ENCODE measurements at regions not wholly inside any gene's neighbourhood (a gene's known extent, or its start where the extent isn't known, plus 50 kb on each side); places are given as distances from the start of the nearest gene placed in this dataset.

DNA sequence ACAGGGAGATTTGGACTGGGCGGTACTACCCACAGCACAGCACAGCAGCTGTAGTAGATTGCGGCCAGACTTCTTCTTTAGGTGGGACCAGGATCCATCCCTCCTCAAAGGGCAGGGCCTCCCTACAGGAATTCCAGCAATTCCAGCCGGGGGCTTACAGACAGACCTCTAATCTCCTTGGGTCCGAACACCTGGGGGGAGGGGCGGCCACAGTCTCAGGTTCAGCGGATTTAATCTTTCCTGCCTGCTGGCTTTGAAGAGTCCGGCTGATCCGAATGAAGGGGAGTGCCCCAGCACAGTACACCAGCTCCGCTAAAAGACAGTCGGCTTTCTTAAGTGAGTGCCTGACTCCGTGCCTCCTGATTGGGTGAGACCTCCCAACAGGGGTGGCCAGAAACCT, 1708.5 kb downstream of the BRINP3 start:
- H3K27me3 ChIP-seq (ENCODE audit: insufficient read depth, low read length, poor library complexity), result no peaks in the 10 kb centered on the region
- no peaks in the 10 kb centered on the region for H3K79me2 ChIP-seq (ENCODE audit: insufficient read depth, low read length)
- ATAC-seq (ENCODE audit: insufficient read depth, low read depth) (no peak), DNase-seq (no peak)
- H3K9me3 ChIP-seq (ENCODE audit: insufficient read depth, low read length, severe bottlenecking), result no peaks in the 10 kb centered on the region
- H3K36me3 ChIP-seq (ENCODE audit: insufficient read depth, low read length), result no peaks in the 10 kb centered on the region
- no peak overlapping the region for H3K4me2 ChIP-seq (ENCODE audit: insufficient read depth, low read length)
- no peak overlapping the region for H3K9ac ChIP-seq (ENCODE audit: low read depth, low read length)
- no peak for TF ChIP-seq CTCF (IDR thresholded peaks at IDR 0.05; ENCODE audit: borderline replicate concordance, extremely low read depth, low read length, poor library complexity, severe bottlenecking)
- no peak for TF ChIP-seq EZH2 (IDR thresholded peaks at IDR 0.05; ENCODE audit: borderline replicate concordance, low read depth, low read length, severe bottlenecking)
- H3K4me1 ChIP-seq (ENCODE audit: insufficient read depth, low read length), result no peaks in the 10 kb centered on the region
- no peaks in the 10 kb centered on the region for H4K20me1 ChIP-seq (ENCODE audit: insufficient read depth, low read length)
- no peak overlapping the region for H3K27ac ChIP-seq (ENCODE audit: low read length)
- H3K4me3 ChIP-seq (ENCODE audit: low read depth in 1 of 2, low read length in 2 of 2), result no peak overlapping the region
- H2AFZ ChIP-seq (ENCODE audit: low read depth, low read length), result no peak overlapping the region

- Histone ChIP-seq H3K9ac (ENCODE audit: low read depth, low read length) (no peak overlapping the region), H3K4me3 (ENCODE audit: low read depth in 1 of 2, low read length in 2 of 2) (no peak overlapping the region), H3K27me3 (ENCODE audit: insufficient read depth, low read length, poor library complexity) (no peaks in the 10 kb centered on the region), H4K20me1 (ENCODE audit: insufficient read depth, low read length) (no peaks in the 10 kb centered on the region), H3K79me2 (ENCODE audit: insufficient read depth, low read length) (no peaks in the 10 kb centered on the region), H3K4me1 (ENCODE audit: insufficient read depth, low read length) (no peaks in the 10 kb centered on the region), H2AFZ (ENCODE audit: low read depth, low read length) (no peak overlapping the region), H3K27ac (ENCODE audit: low read length) (no peak overlapping the region), H3K36me3 (ENCODE audit: insufficient read depth, low read length) (no peaks in the 10 kb centered on the region), H3K9me3 (ENCODE audit: insufficient read depth, low read length, severe bottlenecking) (no peaks in the 10 kb centered on the region), H3K4me2 (ENCODE audit: insufficient read depth, low read length) (no peak overlapping the region)
- ATAC-seq (ENCODE audit: insufficient read depth, low read depth) (no peak), DNase-seq (no peak)
- TF ChIP-seq CTCF (IDR thresholded peaks at IDR 0.05; ENCODE audit: borderline replicate concordance, extremely low read depth, low read length, poor library complexity, severe bottlenecking) (no peak), EZH2 (IDR thresholded peaks at IDR 0.05; ENCODE audit: borderline replicate concordance, low read depth, low read length, severe bottlenecking) (no peak)
Measured at GRCh38 chr1:188769936-188770335, 1707.7 kb downstream of the BRINP3 start.

DNA sequence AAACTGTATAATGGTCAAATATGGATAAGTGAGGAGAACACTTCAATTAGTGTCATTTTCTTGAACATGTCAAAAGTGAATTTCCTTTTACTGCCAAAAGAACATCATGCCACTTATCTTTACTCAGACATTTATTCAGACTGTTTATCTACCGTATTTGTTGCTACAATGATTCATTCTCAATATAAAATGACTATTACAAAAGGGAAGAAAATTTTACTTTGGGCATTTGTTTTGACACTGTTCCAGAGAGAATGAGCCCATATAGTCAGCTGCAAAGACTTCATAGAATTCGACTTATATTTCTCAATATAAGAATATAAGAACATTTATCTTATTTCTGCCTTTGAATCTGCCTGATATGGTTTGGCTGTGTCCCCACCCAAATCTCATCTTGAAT, 1699.1 kb downstream of the BRINP3 start:
- Histone ChIP-seq H3K9me3 (ENCODE audit: insufficient read depth, low read length, severe bottlenecking) (no peaks in the 10 kb centered on the region), H4K20me1 (ENCODE audit: insufficient read depth, low read length) (no peaks in the 10 kb centered on the region), H3K4me1 (ENCODE audit: insufficient read depth, low read length) (no peaks in the 10 kb centered on the region), H3K36me3 (ENCODE audit: insufficient read depth, low read length) (no peaks in the 10 kb centered on the region), H3K79me2 (ENCODE audit: insufficient read depth, low read length) (no peaks in the 10 kb centered on the region), H3K9ac (ENCODE audit: low read depth, low read length) (no peak overlapping the region), H2AFZ (ENCODE audit: low read depth, low read length) (no peak overlapping the region), H3K4me3 (ENCODE audit: low read depth in 1 of 2, low read length in 2 of 2) (no peak overlapping the region), H3K27me3 (ENCODE audit: insufficient read depth, low read length, poor library complexity) (no peaks in the 10 kb centered on the region), H3K4me2 (ENCODE audit: insufficient read depth, low read length) (no peak overlapping the region), H3K27ac (ENCODE audit: low read length) (no peak overlapping the region)
- TF ChIP-seq EZH2 (IDR thresholded peaks at IDR 0.05; ENCODE audit: borderline replicate concordance, low read depth, low read length, severe bottlenecking), result no peak
- TF ChIP-seq CTCF (IDR thresholded peaks at IDR 0.05; ENCODE audit: borderline replicate concordance, extremely low read depth, low read length, poor library complexity, severe bottlenecking), result no peak
- ATAC-seq (ENCODE audit: insufficient read depth, low read depth), result no peak
- no peak for DNase-seq
